Tibial artery (tissue), 4 donors: ENCODE measurements at regions not wholly inside any gene's neighbourhood (a gene's known extent, or its start where the extent isn't known, plus 50 kb on each side); places are given as distances from the start of the nearest gene placed in this dataset.
"Not testable (repeated sequence)": the region's sequence is repeated elsewhere in the genome, so short reads cannot be mapped to it uniquely, and the experiment has no call there.

Source experiments
- DNase-seq, 2 donors: peaks; one replicate each; pipeline ENCODE4 v3.0.0-alpha.2; 2019
- H3K27ac ChIP-seq, 2 donors: fragments of 200-600 bp; sonication (generic) in 1 of 2; 1 replicate in 1 of 2; 2 replicates in 1 of 2; pipeline ENCODE4 v1.5.1; 2018 to 2019; ENCODE audit warnings: mild to moderate bottlenecking in 1 of 2
- H3K27me3 ChIP-seq, 2 donors: fragments of 200-600 bp; sonication (generic) in 1 of 2; one replicate each; pipeline versions ENCODE4 v1.5.1 to v1.6.0; 2016 to 2019
- H3K36me3 ChIP-seq, 3 donors: fragments of 200-600 bp; sonication (generic) in 2 of 3; one replicate each; pipeline ENCODE4 v1.5.1; 2016 to 2019; ENCODE audit warnings: mild to moderate bottlenecking in 2 of 3
- H3K4me1 ChIP-seq, 4 donors: fragments of 200-600 bp; sonication (generic) in 2 of 4; 1 replicate in 3 of 4; 2 replicates in 1 of 4; pipeline ENCODE4 v1.5.1; 2016 to 2019
- H3K4me3 ChIP-seq, 2 donors: fragments of 200-600 bp; sonication (generic) in 1 of 2; 1 replicate in 1 of 2; 2 replicates in 1 of 2; pipeline ENCODE4 v1.5.1; 2018 to 2019; ENCODE audit warnings: mild to moderate bottlenecking in 2 of 2
- H3K9me3 ChIP-seq, 3 donors: fragments of 200-600 bp; sonication (generic) in 1 of 3; one replicate each; pipeline ENCODE4 v1.5.1; 2016 to 2019
- CTCF ChIP-seq, 2 experiments: fragments of 200-600 bp in 1 of 2; fragments of 450-650 bp in 1 of 2; IDR thresholded peaks; one replicate each; pipeline ENCODE4 v1.5.1; 2017 to 2019; ENCODE audit warnings: antibody characterized with exemption in 2 of 2, mild to moderate bottlenecking in 1 of 2, moderate library complexity in 1 of 2
- intact Hi-C: fragments of 100-400 bp; cut with DNase I; formaldehyde crosslinking; loops from one replicate; pipeline ENCODE4 v1.15.0; 2023; ENCODE audit warnings: low total_unique reads

DNA sequence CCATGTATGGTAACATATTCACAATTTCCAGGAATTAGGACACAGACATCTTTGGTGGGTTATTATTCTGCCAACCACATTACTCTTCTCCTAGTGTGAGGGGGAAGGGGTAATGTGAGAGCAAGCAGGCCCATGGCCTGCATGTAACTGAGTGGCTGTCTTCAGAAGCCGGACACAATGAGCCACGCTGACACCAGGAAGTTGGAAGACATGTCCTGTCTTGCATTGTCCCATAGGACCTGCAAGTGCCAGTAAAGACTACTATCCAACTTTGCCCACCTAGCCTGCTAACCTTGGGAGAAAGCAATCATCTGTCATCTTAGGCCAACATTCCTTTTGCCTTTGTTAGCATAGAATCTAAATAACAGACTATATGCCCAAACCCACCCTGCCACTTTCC, 86.2 kb upstream of the SH3BP4 start:
- DNase-seq = no peak
- Histone ChIP-seq H3K9me3 (no peaks in the 10 kb centered on the region), H3K4me3 (no peak overlapping the region), H3K27ac (no peak overlapping the region), H3K4me1 (peaks cover 0 to 25% (median 16%) of the 10 kb centered on the region in 4 donors), H3K27me3 (no peaks in the 10 kb centered on the region), H3K36me3 (no peaks in the 10 kb centered on the region)
- intact Hi-C loops = no loop called here
- no peak for TF ChIP-seq CTCF (IDR thresholded peaks at IDR 0.05)

DNA sequence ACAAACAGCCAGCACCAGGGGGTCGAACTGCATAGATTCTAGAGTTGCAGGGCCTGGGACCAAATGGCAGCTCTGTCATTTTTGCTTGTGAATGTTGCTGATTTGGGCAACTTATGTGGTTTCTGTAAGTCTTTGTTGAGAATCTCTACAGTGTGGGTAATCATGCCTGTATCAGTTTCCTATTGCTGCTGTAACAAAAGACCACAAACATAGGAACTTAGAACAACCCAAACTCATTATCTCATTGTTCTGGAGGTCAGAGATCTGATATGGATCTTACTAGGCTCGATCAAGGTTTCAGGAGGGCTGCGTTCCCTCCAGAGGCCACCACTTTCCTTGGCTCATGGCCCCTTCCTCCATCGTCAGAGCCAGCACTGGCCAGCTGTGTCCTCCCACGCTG, 86.8 kb upstream of the SH3BP4 start:
- Histone ChIP-seq H3K36me3 (no peaks in the 10 kb centered on the region), H3K27ac (no peak overlapping the region), H3K9me3 (no peaks in the 10 kb centered on the region), H3K27me3 (no peaks in the 10 kb centered on the region), H3K4me3 (no peak overlapping the region), H3K4me1 (peaks cover 0 to 25% (median 16%) of the 10 kb centered on the region in 4 donors)
- intact Hi-C loops = no loop called here
- TF ChIP-seq CTCF (IDR thresholded peaks at IDR 0.05) = no peak
- DNase-seq = no peak

- Histone ChIP-seq H3K4me1 (peaks cover 0 to 25% (median 16%) of the 10 kb centered on the region in 4 donors), H3K4me3 (no peak overlapping the region), H3K27me3 (no peaks in the 10 kb centered on the region), H3K9me3 (no peaks in the 10 kb centered on the region), H3K36me3 (no peaks in the 10 kb centered on the region), H3K27ac (no peak overlapping the region)
- intact Hi-C loops = no loop called here
- no peak for DNase-seq
- no peak for TF ChIP-seq CTCF (IDR thresholded peaks at IDR 0.05)
Observed at GRCh38 chr2:234864506-234864905, 87.3 kb upstream of the SH3BP4 start.

DNA sequence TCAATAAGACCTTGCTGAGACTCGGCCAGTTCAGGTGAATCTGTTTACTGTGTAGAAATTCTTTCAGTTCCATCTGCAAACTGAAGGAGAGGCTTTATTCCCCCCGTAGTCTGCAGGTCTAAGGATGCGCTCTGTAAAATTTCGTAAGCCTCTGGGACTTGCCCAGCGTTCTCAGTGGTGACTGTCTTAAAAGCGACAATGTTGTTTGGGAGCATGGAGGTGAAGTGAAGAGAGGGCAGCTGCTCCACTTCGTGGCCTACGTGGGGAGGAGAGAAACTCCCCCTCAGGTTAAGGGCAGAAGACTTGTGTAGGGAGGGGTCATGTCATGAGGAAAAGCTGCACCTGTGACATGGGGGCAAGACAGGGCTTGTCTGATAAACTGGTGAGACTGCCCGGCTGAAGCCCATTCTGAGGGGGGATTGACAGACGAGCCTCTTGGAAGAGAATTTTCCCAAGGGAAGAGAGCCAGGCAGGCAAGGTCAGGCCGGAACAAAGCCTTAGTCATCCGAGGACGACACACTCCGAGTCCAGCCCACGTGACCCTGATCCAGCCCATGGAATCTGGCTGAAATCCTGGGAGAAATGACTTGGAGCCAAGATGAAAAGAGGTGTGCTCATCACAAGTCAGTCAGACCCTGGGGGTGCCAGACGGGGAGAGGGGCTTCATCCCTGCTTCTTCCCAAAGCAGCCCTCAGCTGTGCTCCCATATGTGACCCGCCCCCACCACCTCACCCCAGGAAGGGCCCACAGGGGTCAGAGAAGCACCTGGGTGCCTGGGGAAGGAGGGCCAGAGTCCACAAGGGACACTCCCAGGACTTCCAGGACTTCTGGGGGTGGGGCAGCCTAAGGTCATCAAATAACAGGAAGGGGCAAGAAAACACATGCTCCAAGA, 88.5 kb upstream of the SH3BP4 start:
- intact Hi-C loops = no loop called here
- H3K27me3 ChIP-seq = no peaks in the 10 kb centered on the region
- H3K4me1 ChIP-seq = peaks cover 0 to 25% (median 16%) of the 10 kb centered on the region in 4 donors
- H3K9me3 ChIP-seq = no peaks in the 10 kb centered on the region
- H3K27ac ChIP-seq = no peak overlapping the region
- no peak for TF ChIP-seq CTCF (IDR thresholded peaks at IDR 0.05)
- no peaks in the 10 kb centered on the region for H3K36me3 ChIP-seq
- H3K4me3 ChIP-seq = no peak overlapping the region
- no peak for DNase-seq

GRCh38 chr2:234861841-234862735, 89.7 kb upstream of the SH3BP4 start:
- Histone ChIP-seq H3K27ac (peak overlapping the region; percentile 25 to 26), H3K4me1 (peaks cover 0 to 25% (median 16%) of the 10 kb centered on the region in 4 donors)

DNA sequence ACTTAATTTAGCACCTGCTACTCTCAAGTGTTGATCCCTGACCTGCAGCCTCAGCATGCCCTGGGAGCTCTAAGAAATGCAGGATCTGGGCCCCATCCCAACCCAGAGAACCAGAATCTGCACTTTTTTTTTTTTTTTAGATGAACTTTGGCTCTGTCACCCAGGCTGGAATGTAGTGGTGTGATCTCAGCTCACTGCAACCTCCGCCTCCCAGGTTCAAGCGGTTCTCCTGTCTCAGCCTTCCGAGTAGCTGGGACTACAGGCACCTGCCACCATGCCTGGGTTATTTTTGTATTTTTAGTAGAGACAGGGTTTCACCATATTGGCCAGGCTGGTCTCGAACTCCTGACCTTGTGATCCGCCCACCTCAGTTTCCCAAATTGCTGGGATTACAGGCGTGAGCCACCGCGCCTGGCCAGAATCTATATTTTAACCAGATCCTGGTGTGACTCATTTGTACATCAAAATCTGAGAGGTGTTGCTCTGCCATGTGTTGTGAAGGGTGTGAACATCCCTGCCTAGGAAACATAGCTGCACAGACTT, 92.4 kb upstream of the SH3BP4 start:
- H3K4me3 ChIP-seq, DNase-seq, intact Hi-C loops, H3K36me3 ChIP-seq, H3K27ac ChIP-seq, H3K9me3 ChIP-seq, H3K27me3 ChIP-seq: not testable (repeated sequence)
- H3K4me1 ChIP-seq = peaks cover 0 to 25% (median 16%) of the 10 kb centered on the region in 4 donors

More at GRCh38 chr2:234861841-234862735, 89.7 kb upstream of the SH3BP4 start:
- TF ChIP-seq CTCF (IDR thresholded peaks at IDR 0.05) = no peak
- Histone ChIP-seq H3K36me3 (no peaks in the 10 kb centered on the region), H3K9me3 (no peaks in the 10 kb centered on the region), H3K4me3 (no peak overlapping the region), H3K27me3 (no peaks in the 10 kb centered on the region)
- intact Hi-C loops = no loop called here
- DNase-seq = peak; percentile 44 to 80
